ENCODE measurements at regions not wholly inside any gene's neighbourhood (a gene's known extent, or its start where the extent isn't known, plus 50 kb on each side); places are given as distances from the start of the nearest gene placed in this dataset.

- no peak overlapping the region for H3K4me3 ChIP-seq
- TF ChIP-seq POLR2A (IDR thresholded peaks at IDR 0.05) (no peak), CTCF (IDR thresholded peaks at IDR 0.05) (no peak), POLR2AphosphoS5 (IDR thresholded peaks at IDR 0.05) (no peak)
- no peaks in the 10 kb centered on the region for H3K36me3 ChIP-seq
- peaks cover 0 to 4% of the 10 kb centered on the region in 2 donors for H3K27me3 ChIP-seq
- no peak for DNase-seq (ENCODE audit: low spot score in 2 of 2)
- H3K27ac ChIP-seq: no peak overlapping the region
- H3K9me3 ChIP-seq: no peaks in the 10 kb centered on the region
- no peaks in the 10 kb centered on the region for H3K4me1 ChIP-seq
- intact Hi-C loops (cut with DNase I; ENCODE audit: low total_unique reads): no loop called here
Observed at GRCh38 chr10:2387672-2388071, 650.3 kb upstream of the ADARB2 start.

- Histone ChIP-seq H3K27ac (no peak overlapping the region), H3K27me3 (peaks cover 0 to 4% of the 10 kb centered on the region in 2 donors), H3K9me3 (no peaks in the 10 kb centered on the region), H3K4me3 (no peak overlapping the region), H3K36me3 (no peaks in the 10 kb centered on the region), H3K4me1 (no peaks in the 10 kb centered on the region)
- no peak for DNase-seq (ENCODE audit: low spot score in 2 of 2)
- intact Hi-C loops (cut with DNase I; ENCODE audit: low total_unique reads): no loop called here
- TF ChIP-seq POLR2AphosphoS5 (IDR thresholded peaks at IDR 0.05) (no peak), CTCF (IDR thresholded peaks at IDR 0.05) (no peak), POLR2A (IDR thresholded peaks at IDR 0.05) (no peak)
Observed at GRCh38 chr10:2387261-2387660, 649.9 kb upstream of the ADARB2 start.

GRCh38 chr10:2380218-2380617 is 642.9 kb upstream of the ADARB2 start:
- intact Hi-C loops (cut with DNase I; ENCODE audit: low total_unique reads): no loop called here
- Histone ChIP-seq H3K4me3 (no peak overlapping the region), H3K27me3 (no peaks in the 10 kb centered on the region), H3K27ac (no peak overlapping the region), H3K36me3 (no peaks in the 10 kb centered on the region), H3K4me1 (no peaks in the 10 kb centered on the region), H3K9me3 (no peaks in the 10 kb centered on the region)
- no peak for TF ChIP-seq POLR2A (IDR thresholded peaks at IDR 0.05)
- no peak for DNase-seq (ENCODE audit: low spot score in 2 of 2)

GRCh38 chr10:2367083-2367482 is 629.8 kb upstream of the ADARB2 start:
- no peak overlapping the region for H3K27ac ChIP-seq
- intact Hi-C loops (cut with DNase I; ENCODE audit: low total_unique reads): no loop called here
- H3K4me3 ChIP-seq: no peak overlapping the region
- no peak for TF ChIP-seq POLR2A (IDR thresholded peaks at IDR 0.05)
- TF ChIP-seq POLR2AphosphoS5 (IDR thresholded peaks at IDR 0.05): no peak
- no peak for TF ChIP-seq CTCF (IDR thresholded peaks at IDR 0.05)
- H3K27me3 ChIP-seq: no peaks in the 10 kb centered on the region
- no peak for DNase-seq (ENCODE audit: low spot score in 2 of 2)
- H3K4me1 ChIP-seq: no peaks in the 10 kb centered on the region
- peaks cover 0 to 12% of the 10 kb centered on the region in 2 donors for H3K9me3 ChIP-seq
- H3K36me3 ChIP-seq: no peaks in the 10 kb centered on the region

- no peak for DNase-seq (ENCODE audit: low spot score in 2 of 2)
- no peak overlapping the region for H3K27ac ChIP-seq
- intact Hi-C loops (cut with DNase I; ENCODE audit: low total_unique reads): no loop called here
- H3K4me3 ChIP-seq: no peak overlapping the region
- TF ChIP-seq CTCF (IDR thresholded peaks at IDR 0.05) (no peak), POLR2AphosphoS5 (IDR thresholded peaks at IDR 0.05) (no peak), POLR2A (IDR thresholded peaks at IDR 0.05) (no peak)
- no peaks in the 10 kb centered on the region for H3K27me3 ChIP-seq
- peaks cover 0 to 12% of the 10 kb centered on the region in 2 donors for H3K9me3 ChIP-seq
- no peaks in the 10 kb centered on the region for H3K36me3 ChIP-seq
- no peaks in the 10 kb centered on the region for H3K4me1 ChIP-seq
Observed at GRCh38 chr10:2366264-2366931, 629.1 kb upstream of the ADARB2 start.
